ENCODE measurements at regions not wholly inside any gene's neighbourhood (a gene's known extent, or its start where the extent isn't known, plus 50 kb on each side); places are given as distances from the start of the nearest gene placed in this dataset.

GRCh38 chr4:57360681-57361080 lies 250.5 kb upstream of the IGFBP7 start:
- H3K36me3 Mint-ChIP-seq (ENCODE audit: insufficient read depth, unreplicated experiment): no peaks in the 10 kb centered on the region

DNA sequence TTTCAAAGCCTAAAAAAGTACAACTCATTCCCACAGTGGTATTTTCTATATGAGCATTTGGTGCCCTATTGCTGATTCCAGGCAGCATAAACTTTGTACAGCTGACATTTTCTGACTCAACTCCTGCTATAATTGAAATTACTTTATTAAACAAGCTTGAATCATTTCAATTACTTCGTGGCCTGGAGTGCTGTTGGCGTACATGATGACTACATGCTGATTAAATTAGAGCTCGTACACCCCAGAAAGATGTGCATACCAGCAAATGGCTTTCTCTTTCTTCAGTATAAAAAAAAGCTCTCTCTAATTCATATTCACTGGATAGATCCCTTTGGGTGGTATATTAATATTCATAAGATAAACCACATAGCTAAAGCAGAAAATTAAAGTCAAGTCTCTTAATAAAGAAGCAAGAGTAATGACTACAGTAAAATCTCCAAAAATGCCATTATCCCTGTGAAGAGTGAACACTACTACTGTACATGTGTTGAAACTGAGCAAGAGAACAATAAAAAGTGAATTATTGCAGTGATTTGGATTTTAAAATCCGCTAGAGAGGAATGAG lies 245.0 kb upstream of the IGFBP7 start:
- intact Hi-C loops (cut with micrococcal nuclease; ENCODE audit: unreplicated experiment): no loop called here
- CTCF ChIA-PET: no interaction called here
- peaks cover 20% of the 10 kb centered on the region for H3K27me3 Mint-ChIP-seq (ENCODE audit: unreplicated experiment)
- no peak overlapping the region for H3K4me3 Mint-ChIP-seq (ENCODE audit: low read depth, unreplicated experiment)
- no TSS peak for BruUV-seq (replicated peaks)
- no peak overlapping the region for H3K27ac Mint-ChIP-seq (ENCODE audit: unreplicated experiment)
- H3K36me3 Mint-ChIP-seq (ENCODE audit: insufficient read depth, unreplicated experiment): no peaks in the 10 kb centered on the region
- TF ChIP-seq, protein P1, sequence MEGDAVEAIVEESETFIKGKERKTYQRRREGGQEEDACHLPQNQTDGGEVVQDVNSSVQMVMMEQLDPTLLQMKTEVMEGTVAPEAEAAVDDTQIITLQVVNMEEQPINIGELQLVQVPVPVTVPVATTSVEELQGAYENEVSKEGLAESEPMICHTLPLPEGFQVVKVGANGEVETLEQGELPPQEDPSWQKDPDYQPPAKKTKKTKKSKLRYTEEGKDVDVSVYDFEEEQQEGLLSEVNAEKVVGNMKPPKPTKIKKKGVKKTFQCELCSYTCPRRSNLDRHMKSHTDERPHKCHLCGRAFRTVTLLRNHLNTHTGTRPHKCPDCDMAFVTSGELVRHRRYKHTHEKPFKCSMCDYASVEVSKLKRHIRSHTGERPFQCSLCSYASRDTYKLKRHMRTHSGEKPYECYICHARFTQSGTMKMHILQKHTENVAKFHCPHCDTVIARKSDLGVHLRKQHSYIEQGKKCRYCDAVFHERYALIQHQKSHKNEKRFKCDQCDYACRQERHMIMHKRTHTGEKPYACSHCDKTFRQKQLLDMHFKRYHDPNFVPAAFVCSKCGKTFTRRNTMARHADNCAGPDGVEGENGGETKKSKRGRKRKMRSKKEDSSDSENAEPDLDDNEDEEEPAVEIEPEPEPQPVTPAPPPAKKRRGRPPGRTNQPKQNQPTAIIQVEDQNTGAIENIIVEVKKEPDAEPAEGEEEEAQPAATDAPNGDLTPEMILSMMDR (IDR thresholded peaks at IDR 0.05; ENCODE audit: unreplicated experiment): no peak
- H3K9me3 Mint-ChIP-seq (ENCODE audit: low read depth, unreplicated experiment): peaks cover 6% of the 10 kb centered on the region
- no peak for DNase-seq
- H3K4me1 Mint-ChIP-seq (ENCODE audit: low read depth, unreplicated experiment): no peaks in the 10 kb centered on the region

More at GRCh38 chr4:57360681-57361080, 250.5 kb upstream of the IGFBP7 start:
- DNase-seq: no peak
- Mint-ChIP-seq H3K27ac (ENCODE audit: unreplicated experiment) (no peak overlapping the region), H3K4me1 (ENCODE audit: low read depth, unreplicated experiment) (no peaks in the 10 kb centered on the region), H3K9me3 (ENCODE audit: low read depth, unreplicated experiment) (peaks cover 6% of the 10 kb centered on the region), H3K4me3 (ENCODE audit: low read depth, unreplicated experiment) (no peak overlapping the region), H3K27me3 (ENCODE audit: unreplicated experiment) (peaks cover 20% of the 10 kb centered on the region)
- intact Hi-C loops (cut with micrococcal nuclease; ENCODE audit: unreplicated experiment): no loop called here
- no TSS peak for BruUV-seq (replicated peaks)
- CTCF ChIA-PET: no interaction called here
- TF ChIP-seq, protein P1 (IDR thresholded peaks at IDR 0.05; ENCODE audit: unreplicated experiment): no peak

DNA sequence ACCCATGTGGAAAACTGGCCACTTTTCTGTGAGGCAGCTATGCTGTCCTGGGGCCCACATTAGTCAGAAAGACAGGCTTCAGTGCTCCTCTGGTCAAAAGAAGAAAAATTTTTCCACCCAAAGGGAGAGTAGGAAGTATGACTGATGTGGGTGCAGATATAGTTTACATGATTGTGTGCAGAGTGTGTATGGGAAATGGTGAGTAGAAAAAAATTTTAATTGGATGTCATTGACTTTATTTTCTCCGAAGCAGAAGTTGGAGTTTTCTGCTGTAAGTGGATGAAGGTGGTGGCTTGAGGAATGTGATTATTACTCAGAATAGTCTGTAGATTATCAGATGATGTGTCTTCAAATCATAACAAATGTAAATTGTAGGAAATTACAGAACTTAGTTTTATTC lies 241.5 kb upstream of the IGFBP7 start:
- Mint-ChIP-seq H3K36me3 (ENCODE audit: insufficient read depth, unreplicated experiment) (no peaks in the 10 kb centered on the region), H3K27ac (ENCODE audit: unreplicated experiment) (no peak overlapping the region)
- CTCF ChIA-PET: no interaction called here

GRCh38 chr4:57344296-57344695 lies 234.1 kb upstream of the IGFBP7 start:
- Mint-ChIP-seq H3K27ac (ENCODE audit: unreplicated experiment) (no peak overlapping the region), H3K4me1 (ENCODE audit: low read depth, unreplicated experiment) (no peaks in the 10 kb centered on the region), H3K9me3 (ENCODE audit: low read depth, unreplicated experiment) (no peaks in the 10 kb centered on the region), H3K36me3 (ENCODE audit: insufficient read depth, unreplicated experiment) (no peaks in the 10 kb centered on the region), H3K27me3 (ENCODE audit: unreplicated experiment) (no peaks in the 10 kb centered on the region), H3K4me3 (ENCODE audit: low read depth, unreplicated experiment) (no peak overlapping the region)
- intact Hi-C loops (cut with micrococcal nuclease; ENCODE audit: unreplicated experiment): no loop called here
- TF ChIP-seq, protein P1 (IDR thresholded peaks at IDR 0.05; ENCODE audit: unreplicated experiment): no peak
- CTCF ChIA-PET: no interaction called here
- no TSS peak for BruUV-seq (replicated peaks)
- DNase-seq: no peak

More for the DNA sequence above, 241.5 kb upstream of the IGFBP7 start:
- Mint-ChIP-seq H3K4me1 (ENCODE audit: low read depth, unreplicated experiment) (no peaks in the 10 kb centered on the region), H3K27me3 (ENCODE audit: unreplicated experiment) (no peaks in the 10 kb centered on the region), H3K4me3 (ENCODE audit: low read depth, unreplicated experiment) (no peak overlapping the region), H3K9me3 (ENCODE audit: low read depth, unreplicated experiment) (no peaks in the 10 kb centered on the region)
- DNase-seq: no peak
- intact Hi-C loops (cut with micrococcal nuclease; ENCODE audit: unreplicated experiment): no loop called here
- TF ChIP-seq, protein P1 (IDR thresholded peaks at IDR 0.05; ENCODE audit: unreplicated experiment): no peak
- no TSS peak for BruUV-seq (replicated peaks)

All from Calu3 (cell line).